Esophagus muscularis mucosa (tissue), 4 donors: ENCODE measurements at regions not wholly inside any gene's neighbourhood (a gene's known extent, or its start where the extent isn't known, plus 50 kb on each side); places are given as distances from the start of the nearest gene placed in this dataset.
A peak's percentile ranks its signal among the peaks of the same experiment; 100 is the strongest.
"Not testable (repeated sequence)": the region's sequence is repeated elsewhere in the genome, so short reads cannot be mapped to it uniquely, and the experiment has no call there.

Experiments
- DNase-seq: peaks from one replicate; pipeline ENCODE4 v3.0.0-alpha.2; 2017; ENCODE audit errors: extremely low spot score
- H3K27ac ChIP-seq, 4 donors: fragments of 200-600 bp; sonication (generic); replicated peaks in 1 of 4; 1 replicate in 3 of 4; 2 replicates in 1 of 4; pipeline ENCODE4 v1.5.1; 2016 to 2019; ENCODE audit warnings: mild to moderate bottlenecking in 1 of 4
- H3K27me3 ChIP-seq, 4 donors: fragments of 200-600 bp; sonication (generic); one replicate each; pipeline versions ENCODE4 v1.5.1 to v1.6.0; 2016 to 2019
- H3K36me3 ChIP-seq, 4 donors: fragments of 200-600 bp; sonication (generic); one replicate each; pipeline ENCODE4 v1.5.1; 2016 to 2019
- H3K4me1 ChIP-seq, 4 donors: fragments of 200-600 bp; sonication (generic); one replicate each; pipeline ENCODE4 v1.5.1; 2016 to 2019
- H3K4me3 ChIP-seq, 4 donors: fragments of 200-600 bp; sonication (generic); 1 replicate in 2 of 4; 2 replicates in 2 of 4; pipeline ENCODE4 v1.5.1; 2016 to 2019; ENCODE audit warnings: mild to moderate bottlenecking in 4 of 4, moderate library complexity in 1 of 4
- H3K9me3 ChIP-seq, 4 donors: fragments of 200-600 bp; sonication (generic); 1 replicate in 3 of 4; 2 replicates in 1 of 4; pipeline ENCODE4 v1.5.1; 2016 to 2019
- CTCF ChIP-seq, 3 experiments: fragments of 200-600 bp in 2 of 3; fragments of 450-650 bp in 1 of 3; sonication (generic) in 2 of 3; IDR thresholded peaks; one replicate each; pipeline ENCODE4 v1.5.1; 2017 to 2019; ENCODE audit warnings: antibody characterized with exemption in 3 of 3, mild to moderate bottlenecking in 2 of 3, moderate library complexity in 1 of 3
- EP300 ChIP-seq: sonication (generic); formaldehyde crosslinking; IDR thresholded peaks from one replicate; pipeline ENCODE4 v1.6.1; 2017; ENCODE audit warnings: antibody characterized with exemption
- POLR2A ChIP-seq: fragments of 450-650 bp; IDR thresholded peaks from one replicate; pipeline ENCODE4 v1.6.1; 2017; ENCODE audit warnings: antibody characterized with exemption, moderate library complexity, mild to moderate bottlenecking, low read depth
- POLR2AphosphoS5 ChIP-seq, 2 donors: sonication (generic); formaldehyde crosslinking; IDR thresholded peaks; one replicate each; pipeline ENCODE4 v1.6.1; 2017; ENCODE audit warnings: antibody characterized with exemption in 2 of 2
- WGBS: methylation state at CpG from one replicate; pipeline ENCODE4 v1.1.5; 2018; 5-methylcytosine and 5-hydroxymethylcytosine counted together
- intact Hi-C: fragments of 100-400 bp; cut with DNase I; formaldehyde crosslinking; loops from one replicate; pipeline ENCODE4 v1.15.1; 2023

- 93% methylated on average over 5 of the region's 5 CpGs for WGBS
- Histone ChIP-seq H3K27ac (peak overlapping the region in 3 of 4 donors; percentile 17 to 36 (median 35)), H3K4me3 (no peak overlapping the region), H3K9me3 (peaks cover 0 to 7% (median 3%) of the 10 kb centered on the region in 4 donors), H3K27me3 (no peaks in the 10 kb centered on the region), H3K36me3 (no peaks in the 10 kb centered on the region), H3K4me1 (no peaks in the 10 kb centered on the region)
- no peak for TF ChIP-seq EP300
- no peak for TF ChIP-seq POLR2AphosphoS5 (IDR thresholded peaks at IDR 0.05)
- no peak for TF ChIP-seq CTCF (IDR thresholded peaks at IDR 0.05)
- no peak for TF ChIP-seq POLR2A
- intact Hi-C loops, result no loop called here
- DNase-seq, result peak; percentile 42
Observed at GRCh38 chr5:68067976-68068603, 147.5 kb upstream of the PIK3R1 start.

- intact Hi-C loops, result no loop called here
- no peak for DNase-seq
- TF ChIP-seq POLR2A (no peak), EP300 (no peak), POLR2AphosphoS5 (IDR thresholded peaks at IDR 0.05) (no peak), CTCF (IDR thresholded peaks at IDR 0.05) (no peak)
- WGBS, result 59% methylated on average over 1 of the region's 1 CpG
- no peaks in the 10 kb centered on the region for H3K4me1 ChIP-seq
- no peak overlapping the region for H3K4me3 ChIP-seq
- peaks cover 0 to 7% (median 3%) of the 10 kb centered on the region in 4 donors for H3K9me3 ChIP-seq
- peak overlapping the region in 2 of 4 donors; percentile 36 to 47 for H3K27ac ChIP-seq
- no peaks in the 10 kb centered on the region for H3K27me3 ChIP-seq
- H3K36me3 ChIP-seq, result no peaks in the 10 kb centered on the region
Observed at GRCh38 chr5:68067291-68067690, 148.3 kb upstream of the PIK3R1 start.

- DNase-seq, result no peak
- Histone ChIP-seq H3K27me3 (no peaks in the 10 kb centered on the region), H3K27ac (no peak overlapping the region), H3K9me3 (peaks cover 0 to 10% (median 4%) of the 10 kb centered on the region in 4 donors), H3K4me1 (no peaks in the 10 kb centered on the region), H3K4me3 (no peak overlapping the region), H3K36me3 (no peaks in the 10 kb centered on the region)
- 91% methylated on average over 3 of the region's 3 CpGs for WGBS
- intact Hi-C loops, result no loop called here
- no peak for TF ChIP-seq POLR2A
- no peak for TF ChIP-seq CTCF (IDR thresholded peaks at IDR 0.05)
- no peak for TF ChIP-seq POLR2AphosphoS5 (IDR thresholded peaks at IDR 0.05)
- TF ChIP-seq EP300, result no peak
Observed at GRCh38 chr5:68066277-68066955, 149.1 kb upstream of the PIK3R1 start.

- H3K36me3 ChIP-seq, H3K4me3 ChIP-seq, intact Hi-C loops, H3K4me1 ChIP-seq, H3K27ac ChIP-seq, H3K27me3 ChIP-seq, DNase-seq: not testable (repeated sequence)
- 96% methylated on average over 3 of the region's 3 CpGs for WGBS
- peaks cover 0 to 13% (median 4%) of the 10 kb centered on the region in 4 donors for H3K9me3 ChIP-seq
Observed at GRCh38 chr5:68065321-68065720, 150.2 kb upstream of the PIK3R1 start.

GRCh38 chr5:68060382-68060781 lies 155.2 kb upstream of the PIK3R1 start:
- H3K9me3 ChIP-seq, result peaks cover 0 to 7% (median 0%) of the 10 kb centered on the region in 4 donors
- intact Hi-C loops, result no loop called here
- no peaks in the 10 kb centered on the region for H3K4me1 ChIP-seq
- 97% methylated on average over 1 of the region's 1 CpG for WGBS
- no peak for DNase-seq
- no peak for TF ChIP-seq CTCF (IDR thresholded peaks at IDR 0.05)
- no peak for TF ChIP-seq EP300
- TF ChIP-seq POLR2AphosphoS5 (IDR thresholded peaks at IDR 0.05), result no peak
- TF ChIP-seq POLR2A, result no peak
- no peaks in the 10 kb centered on the region for H3K27me3 ChIP-seq
- no peak overlapping the region for H3K4me3 ChIP-seq
- no peaks in the 10 kb centered on the region for H3K36me3 ChIP-seq
- H3K27ac ChIP-seq, result no peak overlapping the region
